ENCODE measurements at regions not wholly inside any gene's neighbourhood (a gene's known extent, or its start where the extent isn't known, plus 50 kb on each side); places are given as distances from the start of the nearest gene placed in this dataset.
"Not testable (repeated sequence)": the region's sequence is repeated elsewhere in the genome, so short reads cannot be mapped to it uniquely, and the experiment has no call there.

GRCh38 chr7:153627323-153627722 lies 424.9 kb upstream of the DPP6 start:
- Histone ChIP-seq H3K27ac (no peak overlapping the region), H3K4me3 (no peak overlapping the region), H3K4me1 (replicated peaks in 1 of 2) (no peaks in the 10 kb centered on the region)
- ATAC-seq (replicated peaks in 6 of 8): no peak
- in situ Hi-C loops (cut with MboI; ENCODE audit: low pct_unique_long_range_greater_than_20kb in 2 of 9, low sequenced_read_pairs in 9 of 9, unreplicated experiment in 9 of 9): no loop called here

GRCh38 chr7:153628406-153628805 lies 423.8 kb upstream of the DPP6 start:
- Histone ChIP-seq H3K27ac (no peak overlapping the region), H3K4me3 (no peak overlapping the region), H3K4me1 (replicated peaks in 1 of 2) (no peaks in the 10 kb centered on the region)
- ATAC-seq (replicated peaks in 6 of 8): no peak
- WGBS, 10 experiments: 9 to 77% (median 37%) methylated on average over 1 to 6 of the region's 6 CpGs; no CpG with 5 or more reads in 2 of the 10 experiments
- in situ Hi-C loops (cut with MboI; ENCODE audit: low pct_unique_long_range_greater_than_20kb in 2 of 9, low sequenced_read_pairs in 9 of 9, unreplicated experiment in 9 of 9): no loop called here

- 0 to 89% (median 43%) methylated on average over 1 of the region's 1 CpG; no CpG with 5 or more reads in 5 of the 10 experiments for WGBS, 10 experiments
- no peak overlapping the region for H3K27ac ChIP-seq
- H3K4me3 ChIP-seq: no peak overlapping the region
- in situ Hi-C loops (cut with MboI; ENCODE audit: low pct_unique_long_range_greater_than_20kb in 2 of 9, low sequenced_read_pairs in 9 of 9, unreplicated experiment in 9 of 9): no loop called here
- ATAC-seq (replicated peaks in 6 of 8): no peak
- H3K4me1 ChIP-seq (replicated peaks in 1 of 2): no peaks in the 10 kb centered on the region
These were observed 423.4 kb upstream of the DPP6 start for GRCh38 chr7:153628825-153629224.

- no peaks in the 10 kb centered on the region for H3K4me1 ChIP-seq (replicated peaks in 1 of 2)
- WGBS, 10 experiments: 0 to 91% (median 53%) methylated on average over 1 to 10 of the region's 10 CpGs
- in situ Hi-C loops (cut with MboI; ENCODE audit: low pct_unique_long_range_greater_than_20kb in 2 of 9, low sequenced_read_pairs in 9 of 9, unreplicated experiment in 9 of 9): no loop called here
- H3K27ac ChIP-seq: no peak overlapping the region
- no peak overlapping the region for H3K4me3 ChIP-seq
- ATAC-seq (replicated peaks in 6 of 8): no peak
These were observed 413.3 kb upstream of the DPP6 start for GRCh38 chr7:153638821-153639435.

GRCh38 chr7:153640586-153640985 lies 411.6 kb upstream of the DPP6 start:
- no peaks in the 10 kb centered on the region for H3K4me1 ChIP-seq (replicated peaks in 1 of 2)
- H3K27ac ChIP-seq: no peak overlapping the region
- H3K4me3 ChIP-seq: no peak overlapping the region
- WGBS, 10 experiments: 0 to 100% (median 0%) methylated on average over 1 to 2 of the region's 2 CpGs; no CpG with 5 or more reads in 1 of the 10 experiments
- no peak for ATAC-seq (replicated peaks in 6 of 8)
- in situ Hi-C loops (cut with MboI; ENCODE audit: low pct_unique_long_range_greater_than_20kb in 2 of 9, low sequenced_read_pairs in 9 of 9, unreplicated experiment in 9 of 9): no loop called here

- no peaks in the 10 kb centered on the region for H3K4me1 ChIP-seq (replicated peaks in 1 of 2)
- no peak for ATAC-seq (replicated peaks in 6 of 8)
- in situ Hi-C loops (cut with MboI; ENCODE audit: low pct_unique_long_range_greater_than_20kb in 2 of 9, low sequenced_read_pairs in 9 of 9, unreplicated experiment in 9 of 9): no loop called here
- no peak overlapping the region for H3K4me3 ChIP-seq
- H3K27ac ChIP-seq: no peak overlapping the region
- 0 to 100% (median 24%) methylated on average over 1 to 3 of the region's 4 CpGs; no CpG with 5 or more reads in 1 of the 10 experiments for WGBS, 10 experiments
These were observed 411.0 kb upstream of the DPP6 start for GRCh38 chr7:153641199-153641598.

GRCh38 chr7:153642989-153643388 lies 409.2 kb upstream of the DPP6 start:
- in situ Hi-C loops (cut with MboI; ENCODE audit: low pct_unique_long_range_greater_than_20kb in 2 of 9, low sequenced_read_pairs in 9 of 9, unreplicated experiment in 9 of 9): no loop called here
- Histone ChIP-seq H3K27ac (no peak overlapping the region), H3K4me3 (no peak overlapping the region), H3K4me1 (replicated peaks in 1 of 2) (no peaks in the 10 kb centered on the region)
- no peak for ATAC-seq (replicated peaks in 6 of 8)

GRCh38 chr7:153657182-153657800 lies 394.9 kb upstream of the DPP6 start:
- no peaks in the 10 kb centered on the region for H3K4me1 ChIP-seq (replicated peaks in 1 of 2)
- in situ Hi-C loops (cut with MboI; ENCODE audit: low pct_unique_long_range_greater_than_20kb in 2 of 9, low sequenced_read_pairs in 9 of 9, unreplicated experiment in 9 of 9): no loop called here
- WGBS, 10 experiments: 0 to 33% (median 9%) methylated on average over 1 to 5 of the region's 7 CpGs; no CpG with 5 or more reads in 2 of the 10 experiments
- H3K4me3 ChIP-seq: no peak overlapping the region
- ATAC-seq (replicated peaks in 6 of 8): no peak
- H3K27ac ChIP-seq: no peak overlapping the region

- Histone ChIP-seq H3K4me1 (replicated peaks in 1 of 2) (no peaks in the 10 kb centered on the region), H3K27ac (no peak overlapping the region), H3K4me3 (no peak overlapping the region)
- WGBS, 10 experiments: 0 to 47% (median 15%) methylated on average over 1 to 2 of the region's 3 CpGs; no CpG with 5 or more reads in 4 of the 10 experiments
- ATAC-seq (replicated peaks in 6 of 8): no peak
- in situ Hi-C loops (cut with MboI; ENCODE audit: low pct_unique_long_range_greater_than_20kb in 2 of 9, low sequenced_read_pairs in 9 of 9, unreplicated experiment in 9 of 9): no loop called here
These were observed 377.1 kb upstream of the DPP6 start for GRCh38 chr7:153675131-153675530.

GRCh38 chr7:153682628-153683027 lies 369.6 kb upstream of the DPP6 start:
- no peak for ATAC-seq (replicated peaks in 6 of 8)
- in situ Hi-C loops (cut with MboI; ENCODE audit: low pct_unique_long_range_greater_than_20kb in 2 of 9, low sequenced_read_pairs in 9 of 9, unreplicated experiment in 9 of 9): no loop called here
- Histone ChIP-seq H3K27ac (no peak overlapping the region), H3K4me3 (no peak overlapping the region), H3K4me1 (replicated peaks in 1 of 2) (no peaks in the 10 kb centered on the region)
- 0 to 90% (median 50%) methylated on average over 1 to 3 of the region's 3 CpGs; no CpG with 5 or more reads in 4 of the 10 experiments for WGBS, 10 experiments

- H3K27ac ChIP-seq: no peak overlapping the region
- in situ Hi-C loops (cut with MboI; ENCODE audit: low pct_unique_long_range_greater_than_20kb in 2 of 9, low sequenced_read_pairs in 9 of 9, unreplicated experiment in 9 of 9): no loop called here
- H3K4me3 ChIP-seq: no peak overlapping the region
- 62 to 100% (median 80%) methylated on average over 1 to 11 of the region's 12 CpGs; no CpG with 5 or more reads in 7 of the 10 experiments for WGBS, 10 experiments
- no peak for ATAC-seq (replicated peaks in 6 of 8)
- H3K4me1 ChIP-seq (replicated peaks in 1 of 2): no peaks in the 10 kb centered on the region
These were observed 356.0 kb upstream of the DPP6 start for GRCh38 chr7:153696242-153696641.

GRCh38 chr7:153698046-153698445 lies 354.2 kb upstream of the DPP6 start:
- H3K4me3 ChIP-seq: no peak overlapping the region
- no peak for ATAC-seq (replicated peaks in 6 of 8)
- H3K27ac ChIP-seq: no peak overlapping the region
- no peaks in the 10 kb centered on the region for H3K4me1 ChIP-seq (replicated peaks in 1 of 2)
- 0 to 80% (median 55%) methylated on average over 1 to 6 of the region's 10 CpGs; no CpG with 5 or more reads in 2 of the 10 experiments for WGBS, 10 experiments
- in situ Hi-C loops (cut with MboI; ENCODE audit: low pct_unique_long_range_greater_than_20kb in 2 of 9, low sequenced_read_pairs in 9 of 9, unreplicated experiment in 9 of 9): no loop called here

- Histone ChIP-seq H3K4me1 (replicated peaks in 1 of 2) (no peaks in the 10 kb centered on the region), H3K27ac (no peak overlapping the region), H3K4me3 (no peak overlapping the region)
- ATAC-seq (replicated peaks in 6 of 8): no peak
- in situ Hi-C loops (cut with MboI; ENCODE audit: low pct_unique_long_range_greater_than_20kb in 2 of 9, low sequenced_read_pairs in 9 of 9, unreplicated experiment in 9 of 9): no loop called here
These were observed 350.5 kb upstream of the DPP6 start for GRCh38 chr7:153701678-153702077.

GRCh38 chr7:153723892-153724291 lies 328.3 kb upstream of the DPP6 start:
- in situ Hi-C loops (cut with MboI; ENCODE audit: low pct_unique_long_range_greater_than_20kb in 2 of 9, low sequenced_read_pairs in 9 of 9, unreplicated experiment in 9 of 9); H3K4me1 ChIP-seq (replicated peaks in 1 of 2); H3K27ac ChIP-seq; H3K4me3 ChIP-seq; ATAC-seq (replicated peaks in 6 of 8): not testable (repeated sequence)
- WGBS, 10 experiments: no CpG with 5 or more reads among the region's 2 CpGs

Measured in motor neuron (in vitro differentiated cells).